ENCODE measurements at regions not wholly inside any gene's neighbourhood (a gene's known extent, or its start where the extent isn't known, plus 50 kb on each side); places are given as distances from the start of the nearest gene placed in this dataset.

DNA sequence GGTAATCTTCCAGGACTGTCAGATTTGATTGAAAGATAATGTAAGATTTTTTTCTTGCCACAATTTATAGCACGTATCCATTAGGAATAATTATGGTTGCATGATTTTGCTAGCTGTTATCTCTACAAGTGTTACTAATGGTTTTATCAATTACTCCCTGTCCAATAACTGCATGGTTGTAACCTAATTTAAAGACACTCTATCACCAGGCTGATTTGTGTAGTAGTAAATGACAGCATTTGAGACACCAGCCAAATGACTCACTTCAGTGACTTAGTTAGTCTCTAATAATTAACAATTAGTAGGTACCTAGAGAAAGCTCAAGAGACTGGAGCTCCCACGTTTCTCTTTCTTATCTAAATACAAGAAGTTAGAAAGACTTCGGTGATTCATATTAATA is 453.8 kb upstream of the POU3F2 start:
- TF ChIP-seq EZH2phosphoT487 (IDR thresholded peaks at IDR 0.05; ENCODE audit: borderline replicate concordance, low read length): no peak
- no peak for TF ChIP-seq CTCF (IDR thresholded peaks at IDR 0.05; ENCODE audit: low read depth, low read length, poor library complexity, severe bottlenecking)
- no peaks in the 10 kb centered on the region for H3K4me1 ChIP-seq (ENCODE audit: control insufficient read depth, low read length)
- no peaks in the 10 kb centered on the region for H3K36me3 ChIP-seq (ENCODE audit: control insufficient read depth, low read length)
- no peak overlapping the region for H3K4me3 ChIP-seq (ENCODE audit: low read length)
- H3K79me2 ChIP-seq (ENCODE audit: control insufficient read depth, low read length): no peaks in the 10 kb centered on the region
- no peaks in the 10 kb centered on the region for H3F3A ChIP-seq (ENCODE audit: control insufficient read depth, insufficient read depth)
- H3K4me2 ChIP-seq (ENCODE audit: low read length): no peak overlapping the region
- no peaks in the 10 kb centered on the region for H3K9me3 ChIP-seq (ENCODE audit: control insufficient read depth, insufficient read depth, low read length)
- no peaks in the 10 kb centered on the region for H3K9me2 ChIP-seq (replicated peaks; ENCODE audit: control insufficient read depth, low read length)
- no peak overlapping the region for H3K27ac ChIP-seq (ENCODE audit: low read depth, low read length)
- no peaks in the 10 kb centered on the region for H4K20me1 ChIP-seq (ENCODE audit: control insufficient read depth, insufficient read depth, low read depth, low read length)
- H3K27me3 ChIP-seq (ENCODE audit: control insufficient read depth, low read length): no peaks in the 10 kb centered on the region

DNA sequence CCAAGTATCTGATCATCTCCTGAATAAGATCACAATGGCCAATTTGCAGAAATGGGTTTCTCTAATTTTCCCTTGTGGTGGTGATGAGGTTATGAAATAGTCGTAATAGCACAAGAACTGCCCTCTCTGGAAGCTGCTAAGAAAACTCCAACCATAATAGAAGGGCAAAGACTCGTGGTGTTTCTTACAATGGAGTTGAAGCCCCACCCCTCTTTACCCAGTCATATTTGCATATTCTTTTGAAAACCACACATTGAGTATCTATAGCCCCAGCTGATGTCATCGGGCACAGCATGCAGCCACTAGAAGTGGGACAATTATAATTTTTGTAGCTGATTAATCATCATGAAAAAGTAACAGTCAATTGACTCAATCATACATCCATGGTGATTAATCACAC is 452.1 kb upstream of the POU3F2 start:
- no peaks in the 10 kb centered on the region for H3F3A ChIP-seq (ENCODE audit: control insufficient read depth, insufficient read depth)
- no peaks in the 10 kb centered on the region for H3K36me3 ChIP-seq (ENCODE audit: control insufficient read depth, low read length)
- H3K4me3 ChIP-seq (ENCODE audit: low read length): no peak overlapping the region
- no peak overlapping the region for H3K4me2 ChIP-seq (ENCODE audit: low read length)
- no peaks in the 10 kb centered on the region for H3K9me3 ChIP-seq (ENCODE audit: control insufficient read depth, insufficient read depth, low read length)
- no peaks in the 10 kb centered on the region for H3K27me3 ChIP-seq (ENCODE audit: control insufficient read depth, low read length)
- H3K4me1 ChIP-seq (ENCODE audit: control insufficient read depth, low read length): no peaks in the 10 kb centered on the region
- no peaks in the 10 kb centered on the region for H3K79me2 ChIP-seq (ENCODE audit: control insufficient read depth, low read length)
- no peaks in the 10 kb centered on the region for H3K9me2 ChIP-seq (replicated peaks; ENCODE audit: control insufficient read depth, low read length)
- no peak for TF ChIP-seq CTCF (IDR thresholded peaks at IDR 0.05; ENCODE audit: low read depth, low read length, poor library complexity, severe bottlenecking)
- no peak for TF ChIP-seq EZH2phosphoT487 (IDR thresholded peaks at IDR 0.05; ENCODE audit: borderline replicate concordance, low read length)
- H4K20me1 ChIP-seq (ENCODE audit: control insufficient read depth, insufficient read depth, low read depth, low read length): no peaks in the 10 kb centered on the region
- no peak overlapping the region for H3K27ac ChIP-seq (ENCODE audit: low read depth, low read length)

DNA sequence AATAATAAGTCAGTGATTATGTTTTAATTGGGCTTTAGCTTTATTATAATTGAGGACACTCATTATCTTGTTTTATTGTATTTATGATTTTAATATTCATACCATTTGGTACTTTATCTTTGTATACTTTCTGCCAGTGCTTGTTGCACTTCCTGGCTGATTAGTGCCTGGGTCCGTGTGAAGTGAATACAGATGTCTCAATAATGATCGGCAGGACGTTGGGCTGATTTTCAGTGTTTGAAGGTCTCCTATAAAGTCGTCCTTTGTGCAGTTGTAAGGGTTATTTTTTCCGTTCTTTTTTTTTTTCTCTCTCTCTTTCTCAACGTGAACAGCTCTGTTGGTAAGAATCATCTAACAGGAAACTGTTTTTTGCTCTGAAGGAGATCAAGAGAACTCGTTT is 450.0 kb upstream of the POU3F2 start:
- Histone ChIP-seq H3K4me3 (ENCODE audit: low read length) (no peak overlapping the region), H3K79me2 (ENCODE audit: control insufficient read depth, low read length) (no peaks in the 10 kb centered on the region), H4K20me1 (ENCODE audit: control insufficient read depth, insufficient read depth, low read depth, low read length) (no peaks in the 10 kb centered on the region), H3K4me1 (ENCODE audit: control insufficient read depth, low read length) (no peaks in the 10 kb centered on the region), H3K27ac (ENCODE audit: low read depth, low read length) (no peak overlapping the region), H3K36me3 (ENCODE audit: control insufficient read depth, low read length) (no peaks in the 10 kb centered on the region), H3K9me3 (ENCODE audit: control insufficient read depth, insufficient read depth, low read length) (no peaks in the 10 kb centered on the region), H3K27me3 (ENCODE audit: control insufficient read depth, low read length) (no peaks in the 10 kb centered on the region), H3F3A (ENCODE audit: control insufficient read depth, insufficient read depth) (no peaks in the 10 kb centered on the region), H3K4me2 (ENCODE audit: low read length) (no peak overlapping the region), H3K9me2 (replicated peaks; ENCODE audit: control insufficient read depth, low read length) (no peaks in the 10 kb centered on the region)
- no peak for TF ChIP-seq CTCF (IDR thresholded peaks at IDR 0.05; ENCODE audit: low read depth, low read length, poor library complexity, severe bottlenecking)
- no peak for TF ChIP-seq EZH2phosphoT487 (IDR thresholded peaks at IDR 0.05; ENCODE audit: borderline replicate concordance, low read length)

- TF ChIP-seq CTCF (IDR thresholded peaks at IDR 0.05; ENCODE audit: low read depth, low read length, poor library complexity, severe bottlenecking): no peak
- no peak for TF ChIP-seq EZH2phosphoT487 (IDR thresholded peaks at IDR 0.05; ENCODE audit: borderline replicate concordance, low read length)
- no peaks in the 10 kb centered on the region for H3K27me3 ChIP-seq (ENCODE audit: control insufficient read depth, low read length)
- no peak overlapping the region for H3K27ac ChIP-seq (ENCODE audit: low read depth, low read length)
- no peaks in the 10 kb centered on the region for H3K4me1 ChIP-seq (ENCODE audit: control insufficient read depth, low read length)
- H3K4me3 ChIP-seq (ENCODE audit: low read length): no peak overlapping the region
- no peaks in the 10 kb centered on the region for H3K36me3 ChIP-seq (ENCODE audit: control insufficient read depth, low read length)
- H3K4me2 ChIP-seq (ENCODE audit: low read length): no peak overlapping the region
- no peaks in the 10 kb centered on the region for H4K20me1 ChIP-seq (ENCODE audit: control insufficient read depth, insufficient read depth, low read depth, low read length)
- H3K9me3 ChIP-seq (ENCODE audit: control insufficient read depth, insufficient read depth, low read length): no peaks in the 10 kb centered on the region
- H3K79me2 ChIP-seq (ENCODE audit: control insufficient read depth, low read length): no peaks in the 10 kb centered on the region
- H3K9me2 ChIP-seq (replicated peaks; ENCODE audit: control insufficient read depth, low read length): no peaks in the 10 kb centered on the region
- H3F3A ChIP-seq (ENCODE audit: control insufficient read depth, insufficient read depth): no peaks in the 10 kb centered on the region
Measured at GRCh38 chr6:98384801-98385200, 449.6 kb upstream of the POU3F2 start.
